Keratinocyte (primary cell): ENCODE measurements at regions not wholly inside any gene's neighbourhood (a gene's known extent, or its start where the extent isn't known, plus 50 kb on each side); places are given as distances from the start of the nearest gene placed in this dataset.

Experiments
- DNase-seq: peaks from one replicate; pipeline ENCODE4 v3.0.0-alpha.2; 2011; ENCODE audit warnings: low read depth, missing footprints, low spot score
- FAIRE-seq: peaks from 2 replicates; lab custom pipeline; 2011; peaks lifted over from hg19 to GRCh38; lab: Jason Lieb, UNC
- H2AFZ ChIP-seq: 2 replicates; pipeline ENCODE4 v1.6.0; 2012; ENCODE audit warnings: low read length, control low read depth, inconsistent platforms; ENCODE audit not compliant: control insufficient read depth
- H3K27ac ChIP-seq: 2 replicates; pipeline ENCODE4 v1.5.1; 2011; ENCODE audit warnings: low read length; ENCODE audit not compliant: control insufficient read depth, insufficient read depth
- H3K27me3 ChIP-seq: 3 replicates; pipeline ENCODE4 v1.6.0; 2011; ENCODE audit warnings: low read length; ENCODE audit not compliant: control insufficient read depth, insufficient read depth; ENCODE audit errors: extremely low read depth
- H3K36me3 ChIP-seq, 2 experiments: 2 replicates in 1 of 2; 3 replicates in 1 of 2; pipeline ENCODE4 v1.5.1; 2011; ENCODE audit warnings: low read length in 2 of 2, mild to moderate bottlenecking in 1 of 2; ENCODE audit not compliant: control insufficient read depth in 2 of 2, insufficient read depth in 2 of 2; ENCODE audit errors: extremely low read depth in 1 of 2
- H3K4me1 ChIP-seq: 3 replicates; pipeline ENCODE4 v1.5.1; 2011; ENCODE audit warnings: low read length; ENCODE audit not compliant: control insufficient read depth, insufficient read depth; ENCODE audit errors: extremely low read depth
- H3K4me2 ChIP-seq: 3 replicates; pipeline ENCODE4 v1.6.0; 2011; ENCODE audit warnings: low read depth, low read length; ENCODE audit not compliant: control insufficient read depth, insufficient read depth; ENCODE audit errors: extremely low read depth
- H3K4me3 ChIP-seq, 3 experiments: fragments of 200-600 bp in 1 of 3; sonication (generic) in 1 of 3; 2 replicates in 2 of 3; 3 replicates in 1 of 3; pipeline ENCODE4 v1.5.1; 2011 to 2016; ENCODE audit warnings: low read length in 3 of 3, mild to moderate bottlenecking in 3 of 3, control low read depth in 2 of 3, inconsistent platforms in 1 of 3, low read depth in 1 of 3, mixed read lengths in 1 of 3, mixed run types in 1 of 3, moderate library complexity in 1 of 3; ENCODE audit not compliant: control insufficient read depth in 2 of 3, insufficient read depth in 2 of 3; ENCODE audit errors: extremely low read depth in 1 of 3
- H3K79me2 ChIP-seq: 2 replicates; pipeline ENCODE4 v1.6.0; 2012; ENCODE audit warnings: low read length; ENCODE audit not compliant: control insufficient read depth, insufficient read depth
- H3K9ac ChIP-seq: 3 replicates; pipeline ENCODE4 v1.6.0; 2011; ENCODE audit warnings: low read length; ENCODE audit not compliant: control insufficient read depth, insufficient read depth; ENCODE audit errors: extremely low read depth
- H3K9me1 ChIP-seq: 3 replicates; pipeline ENCODE4 v1.6.0; 2011; ENCODE audit warnings: low read length; ENCODE audit not compliant: control insufficient read depth, insufficient read depth; ENCODE audit errors: extremely low read depth
- H3K9me3 ChIP-seq: 2 replicates; pipeline ENCODE4 v1.5.1; 2012; ENCODE audit warnings: low read depth, low read length; ENCODE audit not compliant: control insufficient read depth
- H4K20me1 ChIP-seq: 3 replicates; pipeline ENCODE4 v1.6.0; 2011; ENCODE audit warnings: low read length; ENCODE audit not compliant: control insufficient read depth, insufficient read depth; ENCODE audit errors: extremely low read depth
- EZH2 ChIP-seq: IDR thresholded peaks from one replicate; pipeline ENCODE4 v1.6.1; 2012; ENCODE audit warnings: inconsistent platforms, mild to moderate bottlenecking, low read length, moderate library complexity
- dilution Hi-C: fragments of 300-500 bp; cut with MboI; formaldehyde crosslinking; loops from one replicate; pipeline ENCODE4 v1.7.0; 2020; ENCODE audit warnings: low sequenced_read_pairs; ENCODE audit not compliant: extremely low pct_ligation_motif_present
- TF ChIP-seq, protein P1 (sequence below), 3 experiments: IDR thresholded peaks in 1 of 3; conservative IDR thresholded peaks in 1 of 3; optimal IDR thresholded peaks in 1 of 3; 2 replicates in 2 of 3; 3 replicates in 1 of 3; pipeline versions ENCODE3 to v1.5.1; 2011; ENCODE audit warnings: low read length in 3 of 3, mild to moderate bottlenecking in 3 of 3, moderate library complexity in 2 of 3, control low read depth in 1 of 3, inconsistent platforms in 1 of 3; ENCODE audit not compliant: insufficient read depth in 2 of 3; ENCODE audit errors: extremely low read depth in 1 of 3

DNA sequence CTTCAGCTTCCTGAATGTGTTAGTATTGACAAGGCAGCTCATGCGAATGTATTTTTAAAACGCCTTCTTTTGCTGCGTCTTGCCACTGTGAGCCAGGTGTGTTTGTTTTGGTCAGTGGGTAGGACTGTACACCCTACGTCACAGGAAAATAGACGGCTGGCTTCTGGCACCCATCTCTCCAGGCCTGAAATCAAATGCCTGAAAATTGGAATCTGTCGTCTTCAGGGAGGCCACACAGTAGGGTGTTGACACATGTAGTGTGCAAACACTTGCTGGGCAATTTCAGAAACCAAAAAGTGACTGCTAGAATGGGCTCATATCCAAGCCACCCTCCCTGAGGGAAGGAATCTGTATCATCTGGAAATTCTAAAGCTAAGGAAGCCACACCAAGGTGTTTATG is 209.3 kb downstream of the TTC8 start:
- H3K79me2 ChIP-seq, result no peaks in the 10 kb centered on the region
- H3K9ac ChIP-seq, result no peak overlapping the region
- no peaks in the 10 kb centered on the region for H3K4me1 ChIP-seq
- no peaks in the 10 kb centered on the region for H4K20me1 ChIP-seq
- DNase-seq (no peak), FAIRE-seq (no peak)
- no peak overlapping the region for H3K4me3 ChIP-seq
- TF ChIP-seq, protein P1, sequence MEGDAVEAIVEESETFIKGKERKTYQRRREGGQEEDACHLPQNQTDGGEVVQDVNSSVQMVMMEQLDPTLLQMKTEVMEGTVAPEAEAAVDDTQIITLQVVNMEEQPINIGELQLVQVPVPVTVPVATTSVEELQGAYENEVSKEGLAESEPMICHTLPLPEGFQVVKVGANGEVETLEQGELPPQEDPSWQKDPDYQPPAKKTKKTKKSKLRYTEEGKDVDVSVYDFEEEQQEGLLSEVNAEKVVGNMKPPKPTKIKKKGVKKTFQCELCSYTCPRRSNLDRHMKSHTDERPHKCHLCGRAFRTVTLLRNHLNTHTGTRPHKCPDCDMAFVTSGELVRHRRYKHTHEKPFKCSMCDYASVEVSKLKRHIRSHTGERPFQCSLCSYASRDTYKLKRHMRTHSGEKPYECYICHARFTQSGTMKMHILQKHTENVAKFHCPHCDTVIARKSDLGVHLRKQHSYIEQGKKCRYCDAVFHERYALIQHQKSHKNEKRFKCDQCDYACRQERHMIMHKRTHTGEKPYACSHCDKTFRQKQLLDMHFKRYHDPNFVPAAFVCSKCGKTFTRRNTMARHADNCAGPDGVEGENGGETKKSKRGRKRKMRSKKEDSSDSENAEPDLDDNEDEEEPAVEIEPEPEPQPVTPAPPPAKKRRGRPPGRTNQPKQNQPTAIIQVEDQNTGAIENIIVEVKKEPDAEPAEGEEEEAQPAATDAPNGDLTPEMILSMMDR (optimal IDR thresholded peaks at IDR 0.05 in 1 of 3, IDR thresholded peaks at IDR 0.05 in 1 of 3, conservative IDR thresholded peaks at IDR 0.05 in 1 of 3; ENCODE audit: extremely low read depth in 1 of 3, insufficient read depth in 2 of 3, low read length in 3 of 3), result no peak
- TF ChIP-seq EZH2, result no peak
- H3K9me3 ChIP-seq, result no peaks in the 10 kb centered on the region
- peaks cover 6% of the 10 kb centered on the region for H3K27me3 ChIP-seq
- no peak overlapping the region for H3K27ac ChIP-seq
- no peak overlapping the region for H3K4me2 ChIP-seq
- H3K36me3 ChIP-seq, result no peaks in the 10 kb centered on the region
- dilution Hi-C loops, result no loop called here
- H3K9me1 ChIP-seq, result no peaks in the 10 kb centered on the region
- no peak overlapping the region for H2AFZ ChIP-seq

DNA sequence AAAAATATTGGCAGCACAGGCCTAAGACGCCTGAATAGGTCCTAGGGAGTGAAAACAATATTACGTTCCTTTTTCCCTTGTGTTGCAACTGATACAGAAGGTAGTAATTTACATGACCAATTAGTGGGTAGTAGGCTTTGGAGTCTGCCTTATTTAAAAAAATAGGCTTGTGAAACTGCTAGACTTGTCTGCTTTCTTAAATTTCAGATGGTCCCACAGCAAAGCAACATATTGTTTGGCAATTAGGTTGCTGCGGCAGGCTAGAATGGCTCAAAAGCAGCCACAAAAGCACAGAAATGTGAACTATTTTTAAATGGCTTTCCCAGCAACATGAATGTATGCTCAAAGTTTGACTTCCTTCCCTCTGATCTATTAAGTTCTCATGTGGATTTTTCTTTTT is 211.9 kb downstream of the TTC8 start:
- no peak overlapping the region for H3K4me3 ChIP-seq
- H3K9ac ChIP-seq, result no peak overlapping the region
- no peak overlapping the region for H3K4me2 ChIP-seq
- H3K27ac ChIP-seq, result no peak overlapping the region
- H2AFZ ChIP-seq, result no peak overlapping the region
- no peaks in the 10 kb centered on the region for H3K36me3 ChIP-seq
- H3K9me1 ChIP-seq, result no peaks in the 10 kb centered on the region
- FAIRE-seq, result no peak
- dilution Hi-C loops, result no loop called here
- TF ChIP-seq, protein P1 (optimal IDR thresholded peaks at IDR 0.05 in 1 of 3, IDR thresholded peaks at IDR 0.05 in 1 of 3, conservative IDR thresholded peaks at IDR 0.05 in 1 of 3; ENCODE audit: extremely low read depth in 1 of 3, insufficient read depth in 2 of 3, low read length in 3 of 3), result no peak
- TF ChIP-seq EZH2, result no peak
- no peak for DNase-seq
- no peaks in the 10 kb centered on the region for H3K79me2 ChIP-seq
- H3K27me3 ChIP-seq, result no peaks in the 10 kb centered on the region
- peaks cover 10% of the 10 kb centered on the region for H3K4me1 ChIP-seq
- H4K20me1 ChIP-seq, result no peaks in the 10 kb centered on the region
- no peaks in the 10 kb centered on the region for H3K9me3 ChIP-seq
